PC-9 (cell line): ENCODE measurements at regions not wholly inside any gene's neighbourhood (a gene's known extent, or its start where the extent isn't known, plus 50 kb on each side); places are given as distances from the start of the nearest gene placed in this dataset.

Experiments used
- CTCF ChIP-seq: fragments of 200-600 bp; sonication (generic); conservative IDR thresholded peaks from 2 replicates; pipeline ENCODE4 v1.6.1; 2017; ENCODE audit warnings: mixed run types, antibody characterized with exemption, mild to moderate bottlenecking, moderate library complexity
- EZH2 ChIP-seq: fragments of 200-600 bp; sonication (generic); IDR thresholded peaks from 2 replicates; pipeline ENCODE4 v1.8.0; 2017; ENCODE audit warnings: antibody characterized with exemption, low read depth

- TF ChIP-seq CTCF (no peak), EZH2 (no peak)
Measured at GRCh38 chr21:35406635-35407034, 357.5 kb upstream of the RUNX1 start.
